Adrenal gland (tissue), 5 donors: ENCODE measurements at regions not wholly inside any gene's neighbourhood (a gene's known extent, or its start where the extent isn't known, plus 50 kb on each side); places are given as distances from the start of the nearest gene placed in this dataset.

Experiments used
- POLR2A ChIP-seq, 2 donors: fragments of 450-650 bp; IDR thresholded peaks; one replicate each; pipeline ENCODE4 v1.6.1; 2017; ENCODE audit warnings: antibody characterized with exemption in 2 of 2, mild to moderate bottlenecking in 2 of 2, moderate library complexity in 1 of 2
- TF ChIP-seq, protein P1 (sequence below), 6 experiments: fragments of 450-650 bp in 4 of 6; fragments of 200-600 bp in 2 of 6; sonication (generic) in 1 of 6; IDR thresholded peaks; 1 replicate in 5 of 6; 2 replicates in 1 of 6; pipeline versions ENCODE4 v1.5.1 to v1.8.0; 2016 to 2021; ENCODE audit warnings: antibody characterized with exemption in 6 of 6, mild to moderate bottlenecking in 2 of 6, moderate library complexity in 1 of 6
- donor health status: DM: no; HTN: no; CAD: no.

DNA sequence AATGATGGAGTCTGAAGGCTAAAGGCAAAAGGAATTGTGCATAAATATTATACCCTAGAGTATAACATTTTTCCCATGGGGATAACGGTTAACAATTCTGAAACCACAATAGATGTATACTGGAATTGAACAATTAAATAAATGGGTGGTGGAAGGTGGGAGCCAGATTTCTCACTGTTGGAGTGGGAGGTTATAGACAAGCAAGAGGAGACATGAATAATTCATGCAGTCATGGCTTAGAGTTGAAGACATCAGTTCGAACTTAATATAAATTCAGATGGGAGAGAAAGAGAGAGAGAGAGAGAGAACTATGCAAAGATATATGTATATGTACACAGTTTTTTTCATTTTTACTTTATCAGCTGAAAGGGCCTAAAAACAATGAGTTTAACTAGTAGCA is 523.9 kb downstream of the FOXG1 start:
- TF ChIP-seq, protein P1, sequence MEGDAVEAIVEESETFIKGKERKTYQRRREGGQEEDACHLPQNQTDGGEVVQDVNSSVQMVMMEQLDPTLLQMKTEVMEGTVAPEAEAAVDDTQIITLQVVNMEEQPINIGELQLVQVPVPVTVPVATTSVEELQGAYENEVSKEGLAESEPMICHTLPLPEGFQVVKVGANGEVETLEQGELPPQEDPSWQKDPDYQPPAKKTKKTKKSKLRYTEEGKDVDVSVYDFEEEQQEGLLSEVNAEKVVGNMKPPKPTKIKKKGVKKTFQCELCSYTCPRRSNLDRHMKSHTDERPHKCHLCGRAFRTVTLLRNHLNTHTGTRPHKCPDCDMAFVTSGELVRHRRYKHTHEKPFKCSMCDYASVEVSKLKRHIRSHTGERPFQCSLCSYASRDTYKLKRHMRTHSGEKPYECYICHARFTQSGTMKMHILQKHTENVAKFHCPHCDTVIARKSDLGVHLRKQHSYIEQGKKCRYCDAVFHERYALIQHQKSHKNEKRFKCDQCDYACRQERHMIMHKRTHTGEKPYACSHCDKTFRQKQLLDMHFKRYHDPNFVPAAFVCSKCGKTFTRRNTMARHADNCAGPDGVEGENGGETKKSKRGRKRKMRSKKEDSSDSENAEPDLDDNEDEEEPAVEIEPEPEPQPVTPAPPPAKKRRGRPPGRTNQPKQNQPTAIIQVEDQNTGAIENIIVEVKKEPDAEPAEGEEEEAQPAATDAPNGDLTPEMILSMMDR (IDR thresholded peaks at IDR 0.05): no peak
- TF ChIP-seq POLR2A (IDR thresholded peaks at IDR 0.05): no peak
